ENCODE measurements at regions not wholly inside any gene's neighbourhood (a gene's known extent, or its start where the extent isn't known, plus 50 kb on each side); places are given as distances from the start of the nearest gene placed in this dataset.

DNA sequence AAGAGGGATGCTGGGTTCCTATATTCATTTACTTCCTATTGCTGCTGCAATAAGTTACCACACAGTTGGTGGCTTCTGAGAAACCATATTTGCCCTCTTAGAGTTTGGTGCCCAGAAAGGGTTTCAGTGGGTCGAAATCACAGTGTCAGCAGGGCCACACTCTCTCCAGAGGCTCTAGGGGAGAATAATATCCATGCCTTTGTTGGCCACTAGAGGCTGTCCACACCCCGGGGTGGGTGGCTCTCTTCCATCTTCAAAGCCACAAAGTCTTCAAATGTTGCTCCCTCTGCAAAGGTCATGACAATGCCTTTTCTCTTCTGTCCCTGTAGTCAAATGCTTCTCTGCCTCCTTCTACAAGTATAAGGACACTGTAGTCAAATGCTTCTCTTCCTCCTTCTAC, 989.4 kb downstream of the CCSER2 start:
- TF ChIP-seq, protein P1, sequence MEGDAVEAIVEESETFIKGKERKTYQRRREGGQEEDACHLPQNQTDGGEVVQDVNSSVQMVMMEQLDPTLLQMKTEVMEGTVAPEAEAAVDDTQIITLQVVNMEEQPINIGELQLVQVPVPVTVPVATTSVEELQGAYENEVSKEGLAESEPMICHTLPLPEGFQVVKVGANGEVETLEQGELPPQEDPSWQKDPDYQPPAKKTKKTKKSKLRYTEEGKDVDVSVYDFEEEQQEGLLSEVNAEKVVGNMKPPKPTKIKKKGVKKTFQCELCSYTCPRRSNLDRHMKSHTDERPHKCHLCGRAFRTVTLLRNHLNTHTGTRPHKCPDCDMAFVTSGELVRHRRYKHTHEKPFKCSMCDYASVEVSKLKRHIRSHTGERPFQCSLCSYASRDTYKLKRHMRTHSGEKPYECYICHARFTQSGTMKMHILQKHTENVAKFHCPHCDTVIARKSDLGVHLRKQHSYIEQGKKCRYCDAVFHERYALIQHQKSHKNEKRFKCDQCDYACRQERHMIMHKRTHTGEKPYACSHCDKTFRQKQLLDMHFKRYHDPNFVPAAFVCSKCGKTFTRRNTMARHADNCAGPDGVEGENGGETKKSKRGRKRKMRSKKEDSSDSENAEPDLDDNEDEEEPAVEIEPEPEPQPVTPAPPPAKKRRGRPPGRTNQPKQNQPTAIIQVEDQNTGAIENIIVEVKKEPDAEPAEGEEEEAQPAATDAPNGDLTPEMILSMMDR (IDR thresholded peaks at IDR 0.05) = no peak
- no peak for TF ChIP-seq POLR2A (IDR thresholded peaks at IDR 0.05)
